Activated T-helper 2 cell treated with anti-CD3 and anti-CD28 coated beads, Interferon-gamma antibody, Interleukin-2, Interleukin-4, amounts not matched to agents 10 μg/mL and 5 μg/mL and 100 μg/mL, durations not matched to agents 14 hours and 24 hours and 36 hours (primary cell): ENCODE measurements at regions not wholly inside any gene's neighbourhood (a gene's known extent, or its start where the extent isn't known, plus 50 kb on each side); places are given as distances from the start of the nearest gene placed in this dataset.

Source experiments
- DNase-seq: peaks from one replicate; pipeline ENCODE4 v3.0.0; 2021; ENCODE audit warnings: low spot score
- H3K27ac Mint-ChIP-seq: one replicate; pipeline ENCODE4 v1.8.0; 2021; ENCODE audit warnings: mixed read lengths
- H3K27me3 Mint-ChIP-seq: one replicate; pipeline ENCODE4 v1.8.0; 2021; ENCODE audit warnings: low read depth, mixed read lengths
- H3K36me3 Mint-ChIP-seq: one replicate; pipeline ENCODE4 v1.8.0; 2021; ENCODE audit warnings: low read depth, mixed read lengths
- H3K4me1 Mint-ChIP-seq: one replicate; pipeline ENCODE4 v1.8.0; 2021; ENCODE audit warnings: low read depth, mixed read lengths
- H3K4me3 Mint-ChIP-seq: one replicate; pipeline ENCODE4 v1.8.0; 2021; ENCODE audit warnings: low read depth, mild to moderate bottlenecking, moderate library complexity, mixed read lengths
- H3K9me3 Mint-ChIP-seq: one replicate; pipeline ENCODE4 v1.8.0; 2021; ENCODE audit warnings: mixed read lengths
- intact Hi-C: fragments of 100-400 bp; cut with micrococcal nuclease; formaldehyde crosslinking; loops from one replicate; pipeline ENCODE4 v1.15.1; 2023

DNA sequence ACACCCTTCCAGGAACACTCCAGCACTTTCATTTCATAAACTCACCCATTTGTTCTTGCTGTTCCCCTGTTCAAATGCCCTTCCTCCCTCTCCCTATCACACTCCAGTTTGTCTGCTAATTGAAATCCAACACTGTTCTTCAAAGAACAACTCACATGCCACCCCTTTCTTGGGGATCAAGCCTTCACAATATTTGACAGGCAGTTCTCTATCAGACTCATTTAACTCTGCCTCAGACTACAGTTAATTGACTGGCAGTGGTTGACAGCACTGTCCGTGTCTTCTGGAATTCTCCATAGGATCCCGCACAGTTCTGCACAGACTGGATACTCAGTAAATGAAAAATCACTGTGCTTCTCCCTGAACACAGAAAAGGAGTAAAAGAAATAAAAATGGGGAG lies 87.8 kb downstream of the PMP22 start:
- intact Hi-C loops = no loop called here
- DNase-seq = no peak
- H3K9me3 Mint-ChIP-seq = no peaks in the 10 kb centered on the region
- H3K27me3 Mint-ChIP-seq = no peaks in the 10 kb centered on the region
- H3K4me1 Mint-ChIP-seq = no peaks in the 10 kb centered on the region
- H3K36me3 Mint-ChIP-seq = no peaks in the 10 kb centered on the region
- no peak overlapping the region for H3K27ac Mint-ChIP-seq
- no peak overlapping the region for H3K4me3 Mint-ChIP-seq

DNA sequence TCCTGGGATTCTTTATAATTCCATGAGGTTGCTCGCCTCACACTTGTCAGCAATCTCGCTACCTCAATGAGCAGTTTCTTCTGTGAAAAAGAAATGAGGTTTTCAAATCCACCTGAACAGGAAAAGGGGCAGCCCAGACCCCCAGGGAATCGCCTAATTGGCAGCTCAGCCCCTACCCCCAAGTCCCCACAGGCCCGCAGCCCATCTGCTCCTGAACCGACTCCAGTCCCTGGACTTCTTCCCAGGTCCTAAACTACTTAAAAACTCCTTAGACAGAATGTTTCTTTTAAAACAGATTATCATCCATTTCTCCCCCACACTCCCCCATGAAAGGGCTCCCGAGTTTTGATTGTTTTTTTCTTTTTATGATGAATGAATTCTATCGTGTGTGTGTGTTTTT lies 89.8 kb downstream of the PMP22 start:
- DNase-seq = no peak
- H3K36me3 Mint-ChIP-seq = no peaks in the 10 kb centered on the region
- H3K27ac Mint-ChIP-seq = no peak overlapping the region
- no peaks in the 10 kb centered on the region for H3K27me3 Mint-ChIP-seq
- H3K4me1 Mint-ChIP-seq = no peaks in the 10 kb centered on the region
- no peak overlapping the region for H3K4me3 Mint-ChIP-seq
- intact Hi-C loops = no loop called here
- H3K9me3 Mint-ChIP-seq = no peaks in the 10 kb centered on the region

DNA sequence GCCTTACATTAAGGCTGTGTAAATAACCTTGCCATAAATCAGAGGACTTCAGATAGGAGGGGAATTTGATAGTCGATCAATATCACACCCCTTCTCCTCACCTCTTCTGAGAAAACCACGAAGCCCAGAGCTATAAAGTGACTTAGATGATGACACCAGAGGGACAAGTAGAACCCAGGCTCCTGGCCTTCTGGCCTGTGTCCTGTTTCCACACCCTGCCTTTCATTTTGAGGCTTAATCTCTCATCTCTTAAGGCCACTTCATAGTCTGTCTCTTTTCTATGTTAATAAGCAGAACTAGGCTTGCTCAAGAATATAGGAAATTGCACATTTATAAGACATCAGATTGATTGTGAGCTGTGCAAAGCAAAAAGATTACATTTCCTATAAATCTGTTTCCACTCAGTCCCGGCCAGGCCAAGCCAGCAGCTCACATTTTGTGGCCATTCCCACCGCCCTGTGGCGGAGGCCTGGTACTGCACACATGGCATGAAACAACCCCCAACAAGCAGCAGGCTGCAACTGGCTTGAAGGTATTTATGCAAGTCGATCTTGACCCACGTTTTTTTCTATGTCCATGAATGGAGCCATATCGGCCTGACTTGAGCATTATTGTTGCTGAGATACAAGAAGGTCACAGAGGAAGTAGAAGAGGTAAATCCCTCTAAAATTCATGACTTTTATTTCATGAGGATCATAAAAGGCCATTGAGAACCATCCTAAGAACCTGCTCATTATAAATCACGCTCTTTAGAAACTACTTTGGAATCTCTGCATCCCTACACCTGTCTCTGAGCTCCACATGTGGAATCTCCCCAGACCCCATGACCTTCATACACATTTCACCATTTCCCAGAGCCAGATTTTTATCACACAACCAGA lies 93.7 kb downstream of the PMP22 start:
- DNase-seq = peak; percentile 9
- Mint-ChIP-seq H3K36me3 (no peaks in the 10 kb centered on the region), H3K9me3 (no peaks in the 10 kb centered on the region), H3K4me1 (no peaks in the 10 kb centered on the region), H3K27ac (no peak overlapping the region), H3K27me3 (no peaks in the 10 kb centered on the region), H3K4me3 (no peak overlapping the region)
- intact Hi-C loops = no loop called here

DNA sequence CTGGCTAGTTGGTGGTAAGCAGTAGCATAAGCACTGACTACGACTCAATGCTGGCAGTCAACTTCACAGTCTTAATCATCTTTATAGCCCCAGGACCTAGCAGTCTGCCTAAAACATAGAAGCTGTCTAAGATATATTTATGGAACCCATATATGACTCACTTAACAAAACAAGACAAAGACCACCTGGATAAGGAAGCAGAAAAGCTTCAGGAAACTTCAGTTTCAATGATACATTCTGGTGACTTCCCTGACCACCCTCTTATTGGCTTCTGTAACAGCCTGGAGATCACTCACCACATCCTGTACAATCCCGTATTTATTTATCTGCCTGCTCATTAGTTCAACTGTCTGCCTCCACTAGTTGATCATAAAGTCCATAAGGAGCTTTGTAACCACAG lies 95.5 kb downstream of the PMP22 start:
- intact Hi-C loops = no loop called here
- no peak overlapping the region for H3K27ac Mint-ChIP-seq
- H3K9me3 Mint-ChIP-seq = no peaks in the 10 kb centered on the region
- no peaks in the 10 kb centered on the region for H3K4me1 Mint-ChIP-seq
- no peaks in the 10 kb centered on the region for H3K27me3 Mint-ChIP-seq
- H3K36me3 Mint-ChIP-seq = no peaks in the 10 kb centered on the region
- no peak for DNase-seq
- no peak overlapping the region for H3K4me3 Mint-ChIP-seq

DNA sequence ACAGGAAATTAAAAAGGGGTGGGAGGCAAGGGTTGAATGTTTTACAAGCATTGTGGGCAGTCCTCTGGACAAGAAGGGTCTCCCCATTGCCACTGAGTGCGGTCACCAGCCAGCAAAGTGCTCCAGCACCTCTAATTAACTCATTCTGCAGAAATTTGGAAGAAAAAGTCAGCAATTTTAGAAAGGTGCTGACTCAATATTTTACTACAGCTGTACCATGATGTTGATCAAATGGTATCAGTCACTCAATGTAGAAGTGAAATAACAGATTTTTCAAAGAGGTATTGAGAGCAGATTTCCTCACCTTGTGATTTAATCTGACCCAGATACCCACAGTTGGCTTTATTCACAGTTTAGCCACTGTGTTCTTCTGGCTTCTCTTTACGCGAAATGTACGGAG lies 96.7 kb downstream of the PMP22 start:
- Mint-ChIP-seq H3K36me3 (no peaks in the 10 kb centered on the region), H3K9me3 (no peaks in the 10 kb centered on the region), H3K4me3 (no peak overlapping the region), H3K27ac (no peak overlapping the region), H3K27me3 (no peaks in the 10 kb centered on the region), H3K4me1 (no peaks in the 10 kb centered on the region)
- intact Hi-C loops = no loop called here
- DNase-seq = no peak

DNA sequence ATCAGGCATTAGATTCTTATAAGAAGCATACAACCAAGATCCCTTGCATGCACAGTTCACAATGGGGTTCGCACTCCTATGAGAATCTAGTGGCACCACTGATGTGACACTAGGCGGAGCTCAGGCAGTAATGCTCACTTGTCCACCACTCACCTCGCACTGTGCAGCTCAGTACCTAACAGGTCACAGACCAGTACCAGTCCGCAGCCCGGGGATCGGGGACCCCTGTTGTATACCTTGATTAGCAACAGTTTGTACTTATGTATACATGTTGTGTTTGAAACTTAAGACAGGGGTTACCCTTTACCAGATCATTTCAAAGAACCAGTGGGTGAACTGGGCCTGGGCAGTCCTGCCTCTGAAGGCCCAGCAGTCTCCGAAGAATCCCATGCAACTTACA lies 103.7 kb downstream of the PMP22 start:
- no peaks in the 10 kb centered on the region for H3K36me3 Mint-ChIP-seq
- H3K27me3 Mint-ChIP-seq = peaks cover 10% of the 10 kb centered on the region
- no peak overlapping the region for H3K27ac Mint-ChIP-seq
- DNase-seq = no peak
- intact Hi-C loops = no loop called here
- H3K4me1 Mint-ChIP-seq = no peaks in the 10 kb centered on the region
- H3K9me3 Mint-ChIP-seq = no peaks in the 10 kb centered on the region
- no peak overlapping the region for H3K4me3 Mint-ChIP-seq

DNA sequence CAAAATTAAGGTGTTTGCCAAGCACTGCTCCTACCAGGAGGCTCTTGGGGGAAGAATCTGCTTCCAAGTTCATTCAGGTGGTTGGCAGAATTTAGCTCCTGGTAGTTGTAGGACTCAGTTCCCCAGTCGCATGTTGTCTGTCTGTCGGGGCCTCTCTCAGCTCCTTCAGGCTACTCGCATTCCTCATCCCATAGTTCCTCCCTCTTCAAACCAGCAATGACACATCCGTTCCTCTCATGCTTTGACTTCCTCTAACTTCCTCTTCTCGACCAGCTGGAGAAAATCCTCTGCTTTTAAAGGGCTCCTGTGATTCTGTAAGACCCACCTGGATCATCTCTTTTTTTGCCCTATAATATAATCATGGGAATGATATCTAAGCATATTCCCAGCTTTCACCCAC lies 108.1 kb downstream of the PMP22 start:
- DNase-seq = no peak
- no peaks in the 10 kb centered on the region for H3K9me3 Mint-ChIP-seq
- H3K36me3 Mint-ChIP-seq = no peaks in the 10 kb centered on the region
- H3K27ac Mint-ChIP-seq = no peak overlapping the region
- intact Hi-C loops = no loop called here
- H3K27me3 Mint-ChIP-seq = peaks cover 14% of the 10 kb centered on the region
- no peak overlapping the region for H3K4me3 Mint-ChIP-seq
- no peaks in the 10 kb centered on the region for H3K4me1 Mint-ChIP-seq

DNA sequence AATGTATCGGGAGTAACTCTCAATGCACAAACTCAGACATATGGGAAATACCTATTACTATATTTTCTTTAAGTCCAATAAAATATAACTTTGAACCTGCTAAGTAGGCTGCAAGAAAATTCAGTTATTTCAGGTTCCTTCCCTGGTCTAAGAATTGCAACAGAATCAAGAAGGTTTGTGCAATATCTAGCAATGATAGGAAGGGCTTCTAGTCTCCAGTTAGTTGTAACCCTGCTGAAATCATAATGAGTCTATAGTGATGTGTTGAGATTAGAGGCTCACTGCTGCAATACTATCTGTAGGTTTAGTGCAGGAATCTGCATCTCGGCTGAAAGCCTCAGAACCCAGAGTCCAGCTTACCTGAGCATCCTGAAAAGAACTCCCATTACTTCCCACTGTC lies 110.5 kb downstream of the PMP22 start:
- no peak for DNase-seq
- no peak overlapping the region for H3K27ac Mint-ChIP-seq
- H3K4me1 Mint-ChIP-seq = no peaks in the 10 kb centered on the region
- intact Hi-C loops = no loop called here
- no peaks in the 10 kb centered on the region for H3K9me3 Mint-ChIP-seq
- no peaks in the 10 kb centered on the region for H3K36me3 Mint-ChIP-seq
- no peak overlapping the region for H3K4me3 Mint-ChIP-seq
- H3K27me3 Mint-ChIP-seq = peaks cover 14% of the 10 kb centered on the region

DNA sequence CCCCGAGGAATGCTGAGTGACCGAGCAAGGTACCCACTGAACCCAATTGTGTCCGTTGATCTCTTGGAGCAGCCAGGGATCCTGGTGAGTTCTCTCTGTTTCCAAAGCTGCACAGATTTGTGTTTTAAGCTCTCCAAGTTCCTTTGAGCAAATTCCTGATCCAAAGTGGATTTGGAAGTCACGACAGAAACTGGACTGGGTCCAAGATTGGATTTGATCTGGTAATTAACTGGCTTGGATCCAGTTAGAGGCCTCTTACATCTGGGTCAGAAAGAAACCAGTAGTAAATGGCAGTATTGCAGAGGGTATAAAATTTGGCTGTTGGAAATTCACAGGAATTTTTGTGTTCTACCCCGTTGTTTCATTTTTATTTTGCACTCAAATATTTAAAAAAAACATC lies 119.5 kb downstream of the PMP22 start:
- intact Hi-C loops = no loop called here
- no peak overlapping the region for H3K27ac Mint-ChIP-seq
- no peaks in the 10 kb centered on the region for H3K4me1 Mint-ChIP-seq
- H3K4me3 Mint-ChIP-seq = no peak overlapping the region
- DNase-seq = no peak
- H3K9me3 Mint-ChIP-seq = peaks cover 4% of the 10 kb centered on the region
- H3K27me3 Mint-ChIP-seq = no peaks in the 10 kb centered on the region
- no peaks in the 10 kb centered on the region for H3K36me3 Mint-ChIP-seq

DNA sequence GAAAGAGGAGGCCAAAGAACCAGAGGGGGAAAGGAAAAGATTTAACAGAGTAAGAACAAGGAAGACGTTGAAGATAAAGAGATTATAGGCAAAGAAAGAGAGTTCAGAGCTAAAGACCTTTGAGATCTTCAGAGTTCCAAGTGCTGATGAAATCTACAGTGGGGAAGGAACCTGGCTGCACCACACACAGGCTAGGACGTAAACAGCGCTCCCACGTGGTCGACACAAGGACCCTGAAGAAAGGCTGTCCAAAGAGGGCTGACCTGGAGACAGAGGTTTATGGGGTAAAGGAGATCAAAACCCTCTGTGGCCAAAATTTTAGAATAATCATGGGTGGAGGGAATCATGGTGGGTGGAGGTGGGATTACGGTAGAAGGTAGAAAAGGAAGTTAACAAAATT lies 121.6 kb downstream of the PMP22 start:
- no peaks in the 10 kb centered on the region for H3K27me3 Mint-ChIP-seq
- H3K9me3 Mint-ChIP-seq = peaks cover 4% of the 10 kb centered on the region
- intact Hi-C loops = no loop called here
- no peaks in the 10 kb centered on the region for H3K4me1 Mint-ChIP-seq
- H3K27ac Mint-ChIP-seq = no peak overlapping the region
- no peak for DNase-seq
- no peaks in the 10 kb centered on the region for H3K36me3 Mint-ChIP-seq
- no peak overlapping the region for H3K4me3 Mint-ChIP-seq

DNA sequence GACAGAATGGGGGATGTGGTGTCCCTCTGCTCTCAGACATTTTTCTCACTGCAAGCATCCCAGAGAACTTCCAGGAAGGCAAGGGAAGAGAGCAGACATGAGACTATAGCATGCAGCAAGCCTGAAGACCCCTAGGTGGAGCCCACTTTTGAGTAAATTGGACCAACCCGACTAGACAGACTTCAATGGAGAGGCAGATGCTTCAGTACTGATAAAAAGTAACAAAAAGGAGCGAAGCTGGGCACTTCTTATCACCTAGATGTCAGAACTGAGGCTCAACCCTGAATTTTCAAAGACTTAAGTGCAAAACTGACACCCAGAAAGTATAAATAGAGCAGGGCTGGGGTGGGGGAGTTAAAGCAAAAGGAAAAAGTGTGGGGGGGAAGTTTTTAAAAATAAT lies 130.8 kb downstream of the PMP22 start:
- Mint-ChIP-seq H3K9me3 (peaks cover 5% of the 10 kb centered on the region), H3K36me3 (no peaks in the 10 kb centered on the region), H3K27me3 (no peaks in the 10 kb centered on the region), H3K27ac (no peak overlapping the region), H3K4me1 (no peaks in the 10 kb centered on the region), H3K4me3 (no peak overlapping the region)
- intact Hi-C loops = no loop called here
- no peak for DNase-seq

DNA sequence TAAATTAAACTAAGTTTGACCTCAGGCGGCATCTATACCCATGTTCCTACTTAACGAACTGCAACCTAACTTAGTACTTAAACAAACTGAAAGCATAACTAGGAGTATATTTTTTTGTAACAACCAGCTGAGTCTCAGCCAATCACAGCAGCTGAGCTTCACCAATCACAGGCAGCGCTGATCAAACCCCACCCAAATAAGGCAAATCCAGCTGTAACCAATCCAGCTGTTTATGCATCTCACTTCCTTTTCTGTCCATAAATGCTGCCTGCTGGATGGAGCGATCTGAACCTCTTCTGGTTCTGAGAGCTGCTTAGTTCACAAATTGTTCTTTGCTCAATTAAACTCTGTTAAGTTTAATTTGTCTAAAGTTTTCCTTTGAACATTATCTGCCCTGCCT lies 131.3 kb downstream of the PMP22 start:
- intact Hi-C loops = no loop called here
- Mint-ChIP-seq H3K36me3 (no peaks in the 10 kb centered on the region), H3K27ac (no peak overlapping the region), H3K9me3 (peaks cover 5% of the 10 kb centered on the region), H3K4me3 (no peak overlapping the region), H3K27me3 (no peaks in the 10 kb centered on the region), H3K4me1 (no peaks in the 10 kb centered on the region)
- DNase-seq = no peak

DNA sequence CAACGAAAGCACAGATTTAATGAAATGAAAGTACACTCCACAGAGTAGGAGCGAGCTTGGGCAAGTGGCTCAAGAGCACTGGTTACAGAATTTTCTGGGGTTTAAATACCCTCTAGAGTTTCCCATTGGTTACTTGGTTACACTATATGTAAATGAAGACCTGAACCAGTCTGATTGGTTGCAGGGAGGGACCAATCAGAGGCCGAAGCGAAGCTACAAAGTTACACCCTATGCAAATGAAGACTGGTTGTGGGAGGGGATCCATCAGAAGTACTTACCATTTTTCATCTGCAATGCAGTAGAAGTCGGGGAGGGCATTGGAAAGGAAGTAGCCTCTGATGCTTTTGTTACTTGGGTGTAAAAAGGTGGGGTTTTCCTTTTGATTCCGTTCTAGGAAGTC lies 132.0 kb downstream of the PMP22 start:
- Mint-ChIP-seq H3K4me1 (no peaks in the 10 kb centered on the region), H3K27ac (no peak overlapping the region), H3K9me3 (peaks cover 5% of the 10 kb centered on the region), H3K4me3 (no peak overlapping the region), H3K36me3 (no peaks in the 10 kb centered on the region), H3K27me3 (no peaks in the 10 kb centered on the region)
- no peak for DNase-seq
- intact Hi-C loops = no loop called here

DNA sequence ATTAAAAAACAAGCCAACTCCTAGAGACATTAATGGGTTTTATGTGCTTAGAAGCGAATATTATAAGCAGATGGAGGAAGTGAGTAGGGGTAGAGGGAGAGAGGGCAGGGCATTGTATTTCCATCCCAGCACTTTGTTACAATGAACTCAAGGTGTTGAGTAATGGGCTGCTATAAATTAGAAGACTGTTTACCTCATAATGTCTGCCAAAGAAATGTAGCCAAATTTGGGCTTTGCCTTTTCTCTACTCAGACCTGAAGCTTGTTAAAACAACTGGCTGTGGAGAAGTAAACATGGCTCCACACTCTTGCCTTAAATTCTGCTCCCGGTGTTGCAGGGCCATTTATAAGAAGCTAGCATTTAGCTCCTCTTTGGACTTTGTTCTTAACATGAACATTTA lies 134.7 kb downstream of the PMP22 start:
- Mint-ChIP-seq H3K4me3 (no peak overlapping the region), H3K36me3 (no peaks in the 10 kb centered on the region), H3K27me3 (no peaks in the 10 kb centered on the region), H3K9me3 (peaks cover 5% of the 10 kb centered on the region), H3K4me1 (no peaks in the 10 kb centered on the region), H3K27ac (no peak overlapping the region)
- intact Hi-C loops = no loop called here
- no peak for DNase-seq
